KMS-11 (cell line): ENCODE measurements at regions not wholly inside any gene's neighbourhood (a gene's known extent, or its start where the extent isn't known, plus 50 kb on each side); places are given as distances from the start of the nearest gene placed in this dataset.

Experiments
- H2AFZ ChIP-seq: fragments of 200-600 bp; sonication (generic); 2 replicates; pipeline ENCODE4 v1.6.1; 2016; ENCODE audit warnings: antibody characterized with exemption, mixed run types, low read depth
- H3K27ac ChIP-seq: fragments of 200-600 bp; sonication (generic); 2 replicates; pipeline ENCODE4 v1.6.1; 2016; ENCODE audit warnings: mild to moderate bottlenecking, mixed run types
- H3K27me3 ChIP-seq: fragments of 200-600 bp; sonication (generic); 2 replicates; pipeline ENCODE4 v1.6.1; 2017; ENCODE audit warnings: mild to moderate bottlenecking, low read depth, mixed run types, moderate library complexity; ENCODE audit not compliant: insufficient read depth
- H3K36me3 ChIP-seq: fragments of 200-600 bp; sonication (generic); 2 replicates; pipeline ENCODE4 v1.6.1; 2017; ENCODE audit warnings: mild to moderate bottlenecking, mixed run types; ENCODE audit not compliant: insufficient read depth
- H3K4me1 ChIP-seq: fragments of 200-600 bp; sonication (generic); 2 replicates; pipeline ENCODE4 v1.6.1; 2016; ENCODE audit warnings: mild to moderate bottlenecking, low read depth, mixed run types; ENCODE audit not compliant: poor library complexity, severe bottlenecking
- H3K4me2 ChIP-seq: fragments of 200-600 bp; sonication (generic); 2 replicates; pipeline ENCODE4 v1.7.0; 2016; ENCODE audit warnings: mild to moderate bottlenecking, mixed run types
- H3K4me3 ChIP-seq: fragments of 200-600 bp; sonication (generic); IDR thresholded peaks from 2 replicates; pipeline ENCODE4 v1.6.1; 2017; ENCODE audit warnings: low read depth, low read length, mixed read lengths; ENCODE audit not compliant: insufficient read depth
- H3K79me2 ChIP-seq: fragments of 200-600 bp; sonication (generic); 2 replicates; pipeline ENCODE4 v1.6.1; 2016; ENCODE audit warnings: low read depth, mixed run types; ENCODE audit not compliant: insufficient read depth
- H3K9ac ChIP-seq: fragments of 200-600 bp; sonication (generic); 2 replicates; pipeline ENCODE4 v1.6.1; 2016; ENCODE audit warnings: mild to moderate bottlenecking, mixed run types
- H4K20me1 ChIP-seq: fragments of 200-600 bp; sonication (generic); 2 replicates; pipeline ENCODE4 v1.6.1; 2016; ENCODE audit warnings: mild to moderate bottlenecking, mixed run types; ENCODE audit not compliant: insufficient read depth
- TF ChIP-seq, protein P1 (sequence below): fragments of 200-600 bp; sonication (generic); conservative IDR thresholded peaks from 2 replicates; pipeline ENCODE4 v1.6.1; 2017; ENCODE audit warnings: low read depth, mild to moderate bottlenecking, antibody characterized with exemption, low read length, moderate library complexity, mixed read lengths

DNA sequence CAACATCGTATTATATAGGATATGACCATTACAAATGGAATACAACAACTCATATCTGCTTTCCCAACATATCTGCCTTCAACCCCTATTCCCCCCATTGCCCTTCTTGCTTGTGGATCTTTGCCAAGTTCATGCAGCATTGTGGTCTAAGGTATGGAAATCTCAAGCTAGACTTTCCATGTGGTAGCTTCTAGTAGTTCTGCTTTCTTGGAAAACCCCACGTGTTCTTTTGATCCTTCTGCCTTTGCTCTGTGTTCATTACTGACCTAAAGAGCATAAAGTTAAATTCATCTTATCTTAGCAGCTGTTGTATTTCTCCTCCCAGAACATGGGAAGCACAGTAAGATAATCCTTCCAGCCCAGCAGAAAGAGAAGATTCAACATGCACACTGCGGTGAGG, 202.0 kb upstream of the SALL1 start:
- no peak overlapping the region for H3K27ac ChIP-seq
- no peaks in the 10 kb centered on the region for H3K27me3 ChIP-seq
- no peak overlapping the region for H3K4me3 ChIP-seq
- no peak overlapping the region for H3K9ac ChIP-seq
- no peaks in the 10 kb centered on the region for H4K20me1 ChIP-seq
- H3K79me2 ChIP-seq, result no peaks in the 10 kb centered on the region
- H3K36me3 ChIP-seq, result no peaks in the 10 kb centered on the region
- no peak overlapping the region for H2AFZ ChIP-seq
- TF ChIP-seq, protein P1, sequence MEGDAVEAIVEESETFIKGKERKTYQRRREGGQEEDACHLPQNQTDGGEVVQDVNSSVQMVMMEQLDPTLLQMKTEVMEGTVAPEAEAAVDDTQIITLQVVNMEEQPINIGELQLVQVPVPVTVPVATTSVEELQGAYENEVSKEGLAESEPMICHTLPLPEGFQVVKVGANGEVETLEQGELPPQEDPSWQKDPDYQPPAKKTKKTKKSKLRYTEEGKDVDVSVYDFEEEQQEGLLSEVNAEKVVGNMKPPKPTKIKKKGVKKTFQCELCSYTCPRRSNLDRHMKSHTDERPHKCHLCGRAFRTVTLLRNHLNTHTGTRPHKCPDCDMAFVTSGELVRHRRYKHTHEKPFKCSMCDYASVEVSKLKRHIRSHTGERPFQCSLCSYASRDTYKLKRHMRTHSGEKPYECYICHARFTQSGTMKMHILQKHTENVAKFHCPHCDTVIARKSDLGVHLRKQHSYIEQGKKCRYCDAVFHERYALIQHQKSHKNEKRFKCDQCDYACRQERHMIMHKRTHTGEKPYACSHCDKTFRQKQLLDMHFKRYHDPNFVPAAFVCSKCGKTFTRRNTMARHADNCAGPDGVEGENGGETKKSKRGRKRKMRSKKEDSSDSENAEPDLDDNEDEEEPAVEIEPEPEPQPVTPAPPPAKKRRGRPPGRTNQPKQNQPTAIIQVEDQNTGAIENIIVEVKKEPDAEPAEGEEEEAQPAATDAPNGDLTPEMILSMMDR, result no peak
- no peak overlapping the region for H3K4me2 ChIP-seq
- H3K4me1 ChIP-seq, result no peaks in the 10 kb centered on the region

DNA sequence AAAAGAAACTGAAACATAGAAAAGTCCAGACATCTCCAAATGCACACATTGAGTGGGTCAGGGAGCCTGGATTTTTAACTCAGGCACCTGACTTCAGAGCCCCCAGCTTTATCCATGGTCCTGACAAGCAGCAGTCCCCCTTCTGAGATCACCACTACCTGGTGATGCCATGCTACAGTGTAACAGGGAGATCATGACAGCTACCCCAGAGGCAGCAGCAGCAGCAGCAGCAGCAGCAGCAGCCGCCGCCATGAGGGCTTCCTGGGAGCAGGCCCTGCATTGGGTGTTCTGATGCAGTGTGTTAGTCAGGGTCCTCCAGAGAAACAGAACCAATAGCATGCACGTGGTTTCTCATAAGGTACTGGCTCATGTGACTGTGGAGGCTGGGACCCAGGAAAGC, 198.6 kb upstream of the SALL1 start:
- Histone ChIP-seq H3K9ac (no peak overlapping the region), H3K27ac (no peak overlapping the region), H3K36me3 (no peaks in the 10 kb centered on the region), H3K4me3 (no peak overlapping the region), H3K27me3 (no peaks in the 10 kb centered on the region), H3K79me2 (no peaks in the 10 kb centered on the region), H2AFZ (no peak overlapping the region), H3K4me1 (no peaks in the 10 kb centered on the region), H3K4me2 (no peak overlapping the region), H4K20me1 (no peaks in the 10 kb centered on the region)
- TF ChIP-seq, protein P1, result no peak

DNA sequence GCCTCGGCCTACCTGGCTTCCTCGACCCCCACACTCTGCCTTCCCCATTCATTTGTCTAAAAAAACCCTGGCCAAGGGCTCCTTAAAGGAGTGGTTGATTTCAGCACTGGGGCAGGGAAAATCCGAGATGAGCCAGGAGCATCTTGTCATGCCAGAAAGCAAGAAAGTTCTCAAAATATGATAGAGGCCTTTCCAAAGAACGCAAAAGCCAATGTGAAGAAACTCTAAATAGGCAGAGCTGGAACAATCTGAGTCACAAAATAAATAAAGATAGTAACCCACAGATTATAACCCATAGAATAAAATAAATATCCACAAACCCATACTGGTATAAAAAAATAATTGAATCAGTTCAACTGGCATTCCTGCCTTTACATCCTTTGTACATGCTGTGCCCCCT, 192.3 kb upstream of the SALL1 start:
- H2AFZ ChIP-seq, result no peak overlapping the region
- no peak overlapping the region for H3K27ac ChIP-seq
- H3K4me1 ChIP-seq, result no peaks in the 10 kb centered on the region
- no peaks in the 10 kb centered on the region for H4K20me1 ChIP-seq
- H3K4me3 ChIP-seq, result no peak overlapping the region
- H3K27me3 ChIP-seq, result no peaks in the 10 kb centered on the region
- no peaks in the 10 kb centered on the region for H3K79me2 ChIP-seq
- H3K9ac ChIP-seq, result no peak overlapping the region
- H3K36me3 ChIP-seq, result no peaks in the 10 kb centered on the region
- no peak overlapping the region for H3K4me2 ChIP-seq
- TF ChIP-seq, protein P1, result no peak

DNA sequence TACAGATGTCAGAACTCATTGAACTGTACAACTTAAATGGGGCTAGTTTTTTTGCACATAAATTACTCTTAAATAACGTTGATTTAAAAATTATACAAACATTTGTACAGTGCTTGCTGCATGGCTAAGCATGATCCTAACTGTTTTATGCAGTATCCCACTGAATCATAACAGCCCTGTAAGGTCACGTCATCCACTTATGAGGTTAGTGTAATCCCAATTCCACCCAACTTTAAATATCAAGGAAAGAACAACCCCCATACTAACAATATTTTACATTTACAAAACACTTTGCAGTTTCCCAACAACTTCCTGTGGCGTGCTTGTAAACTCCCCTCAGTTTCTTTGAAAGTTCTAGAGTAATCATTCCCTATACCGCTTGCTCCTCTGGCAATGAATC, 190.1 kb upstream of the SALL1 start:
- TF ChIP-seq, protein P1, result no peak
- H3K4me1 ChIP-seq, result no peaks in the 10 kb centered on the region
- no peaks in the 10 kb centered on the region for H3K79me2 ChIP-seq
- no peak overlapping the region for H2AFZ ChIP-seq
- no peak overlapping the region for H3K27ac ChIP-seq
- H3K36me3 ChIP-seq, result no peaks in the 10 kb centered on the region
- no peak overlapping the region for H3K9ac ChIP-seq
- H3K4me2 ChIP-seq, result no peak overlapping the region
- H4K20me1 ChIP-seq, result no peaks in the 10 kb centered on the region
- H3K4me3 ChIP-seq, result no peak overlapping the region
- no peaks in the 10 kb centered on the region for H3K27me3 ChIP-seq

DNA sequence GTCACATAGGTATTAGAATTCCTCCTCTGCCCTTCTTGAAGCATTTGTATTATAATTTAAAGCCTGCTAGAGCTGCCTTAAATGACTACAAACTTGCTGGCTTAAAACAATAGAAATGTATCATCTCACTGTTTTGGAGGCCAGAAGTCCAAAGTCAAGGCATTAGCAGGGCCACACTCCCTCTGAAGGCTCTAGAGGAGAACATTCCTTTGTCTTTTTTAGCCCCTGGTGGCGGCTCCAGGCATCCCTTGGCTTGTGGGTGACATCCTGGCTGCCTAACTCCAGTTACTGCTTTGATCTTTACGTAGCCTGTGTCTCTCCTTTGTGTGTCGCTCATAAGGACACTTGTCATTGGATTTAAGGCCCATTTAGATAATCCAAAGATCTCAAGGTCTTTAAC, 186.6 kb upstream of the SALL1 start:
- no peak overlapping the region for H2AFZ ChIP-seq
- H3K27ac ChIP-seq, result no peak overlapping the region
- no peaks in the 10 kb centered on the region for H4K20me1 ChIP-seq
- no peaks in the 10 kb centered on the region for H3K36me3 ChIP-seq
- no peak overlapping the region for H3K9ac ChIP-seq
- H3K27me3 ChIP-seq, result no peaks in the 10 kb centered on the region
- TF ChIP-seq, protein P1, result no peak
- no peak overlapping the region for H3K4me2 ChIP-seq
- H3K4me1 ChIP-seq, result no peaks in the 10 kb centered on the region
- H3K79me2 ChIP-seq, result no peaks in the 10 kb centered on the region
- no peak overlapping the region for H3K4me3 ChIP-seq
